Mesenchymal stem cell (in vitro differentiated cells and primary cell): ENCODE measurements at regions not wholly inside any gene's neighbourhood (a gene's known extent, or its start where the extent isn't known, plus 50 kb on each side); places are given as distances from the start of the nearest gene placed in this dataset.
"Not testable (repeated sequence)": the region's sequence is repeated elsewhere in the genome, so short reads cannot be mapped to it uniquely, and the experiment has no call there.

ENCODE experiments used
- DNase-seq: peaks from one replicate; pipeline ENCODE4 v3.0.0-alpha.2; 2013
- H2AFZ ChIP-seq: one replicate; pipeline ENCODE4 v1.6.1; 2013; ENCODE audit warnings: low read depth, mild to moderate bottlenecking, control low read depth, inconsistent platforms, low read length, moderate library complexity
- H2AK5ac ChIP-seq: 2 replicates; pipeline ENCODE4 v1.6.1; 2013; ENCODE audit warnings: low read length, moderate library complexity, mild to moderate bottlenecking, inconsistent platforms; ENCODE audit not compliant: severe bottlenecking
- H2BK120ac ChIP-seq: one replicate; pipeline ENCODE4 v1.6.1; 2013; ENCODE audit warnings: low read depth, mild to moderate bottlenecking, inconsistent platforms, low read length, moderate library complexity
- H2BK12ac ChIP-seq, 2 experiments: one replicate each; pipeline ENCODE4 v1.6.1; 2013; ENCODE audit warnings: inconsistent platforms in 2 of 2, low read length in 2 of 2, mild to moderate bottlenecking in 2 of 2, moderate library complexity in 2 of 2, control low read depth in 1 of 2
- H2BK15ac ChIP-seq: one replicate; pipeline ENCODE4 v1.6.1; 2013; ENCODE audit warnings: mild to moderate bottlenecking, low read depth, inconsistent platforms; ENCODE audit not compliant: poor library complexity, severe bottlenecking
- H2BK5ac ChIP-seq: 2 replicates; pipeline ENCODE4 v1.6.1; 2013; ENCODE audit warnings: low read depth, mild to moderate bottlenecking, low read length, control low read depth, inconsistent platforms; ENCODE audit not compliant: poor library complexity, severe bottlenecking
- H3K14ac ChIP-seq, 2 experiments: one replicate each; pipeline ENCODE4 v1.6.1; 2013; ENCODE audit warnings: inconsistent platforms in 2 of 2, low read length in 2 of 2, control low read depth in 1 of 2, mild to moderate bottlenecking in 1 of 2, moderate library complexity in 1 of 2
- H3K18ac ChIP-seq, 2 experiments: one replicate each; pipeline ENCODE4 v1.6.1; 2013; ENCODE audit warnings: inconsistent platforms in 2 of 2, low read length in 2 of 2, control low read depth in 1 of 2, low read depth in 1 of 2, mild to moderate bottlenecking in 1 of 2
- H3K23ac ChIP-seq, 2 experiments: one replicate each; pipeline ENCODE4 v1.6.1; 2013; ENCODE audit warnings: inconsistent platforms in 2 of 2, low read length in 2 of 2, mild to moderate bottlenecking in 2 of 2, moderate library complexity in 2 of 2, control low read depth in 1 of 2
- H3K27ac ChIP-seq: 2 replicates; pipeline ENCODE4 v1.5.1; 2013; ENCODE audit warnings: mild to moderate bottlenecking, moderate library complexity, low read length, control low read depth, inconsistent platforms; ENCODE audit not compliant: poor library complexity, severe bottlenecking
- H3K27me3 ChIP-seq, 2 experiments: 2 replicates each; pipeline versions ENCODE4 v1.6.1 to v1.7.0; 2013; ENCODE audit warnings: low read length in 2 of 2, mild to moderate bottlenecking in 2 of 2, moderate library complexity in 2 of 2, control low read depth in 1 of 2, inconsistent platforms in 1 of 2; ENCODE audit not compliant: control insufficient read depth in 1 of 2, insufficient read depth in 1 of 2
- H3K36me3 ChIP-seq, 2 experiments: 2 replicates each; pipeline versions ENCODE4 v1.6.1 to v1.7.0; 2013; ENCODE audit warnings: low read length in 2 of 2, control low read depth in 1 of 2, inconsistent platforms in 1 of 2, low read depth in 1 of 2, mild to moderate bottlenecking in 1 of 2; ENCODE audit not compliant: insufficient read depth in 2 of 2, control insufficient read depth in 1 of 2
- H3K4ac ChIP-seq, 2 experiments: one replicate each; pipeline ENCODE4 v1.6.1; 2013; ENCODE audit warnings: inconsistent platforms in 2 of 2, low read length in 2 of 2, mild to moderate bottlenecking in 2 of 2, moderate library complexity in 2 of 2, control low read depth in 1 of 2, low read depth in 1 of 2
- H3K4me1 ChIP-seq: 2 replicates; pipeline ENCODE4 v1.6.1; 2013; ENCODE audit warnings: low read depth, low read length, control low read depth; ENCODE audit not compliant: control insufficient read depth, insufficient read depth
- H3K4me2 ChIP-seq: 2 replicates; pipeline ENCODE4 v1.6.1; 2013; ENCODE audit warnings: low read length, mild to moderate bottlenecking, inconsistent platforms; ENCODE audit not compliant: poor library complexity, severe bottlenecking
- H3K4me3 ChIP-seq, 2 experiments: 2 replicates each; pipeline versions ENCODE4 v1.5.1 to v1.7.0; 2013; ENCODE audit warnings: low read length in 2 of 2, mild to moderate bottlenecking in 2 of 2, control low read depth in 1 of 2, low read depth in 1 of 2; ENCODE audit not compliant: insufficient read depth in 1 of 2
- H3K79me1 ChIP-seq: replicated peaks from 2 replicates; pipeline ENCODE4 v1.6.1; 2013; ENCODE audit warnings: mild to moderate bottlenecking, control low read depth, low read length, inconsistent platforms; ENCODE audit not compliant: poor library complexity, severe bottlenecking
- H3K9ac ChIP-seq: 2 replicates; pipeline ENCODE4 v1.7.0; 2013; ENCODE audit warnings: mild to moderate bottlenecking, low read length, moderate library complexity
- H3K9me3 ChIP-seq: 2 replicates; pipeline ENCODE4 v1.7.0; 2013; ENCODE audit warnings: mild to moderate bottlenecking, low read length; ENCODE audit not compliant: control insufficient read depth
- H4K8ac ChIP-seq: one replicate; pipeline ENCODE4 v1.6.1; 2013; ENCODE audit warnings: inconsistent platforms, mild to moderate bottlenecking, low read length, moderate library complexity
- H4K91ac ChIP-seq: one replicate; pipeline ENCODE4 v1.6.1; 2013; ENCODE audit warnings: mild to moderate bottlenecking, low read length, inconsistent platforms
- WGBS: methylation state at CpG from one replicate; pipeline ENCODE4 v1.1.7; 2013; ENCODE audit warnings: mixed read lengths; 5-methylcytosine and 5-hydroxymethylcytosine counted together

GRCh38 chr13:109702030-109702597, 84.3 kb downstream of the IRS2 start:
- 96% methylated on average over 8 of the region's 9 CpGs for WGBS

DNA sequence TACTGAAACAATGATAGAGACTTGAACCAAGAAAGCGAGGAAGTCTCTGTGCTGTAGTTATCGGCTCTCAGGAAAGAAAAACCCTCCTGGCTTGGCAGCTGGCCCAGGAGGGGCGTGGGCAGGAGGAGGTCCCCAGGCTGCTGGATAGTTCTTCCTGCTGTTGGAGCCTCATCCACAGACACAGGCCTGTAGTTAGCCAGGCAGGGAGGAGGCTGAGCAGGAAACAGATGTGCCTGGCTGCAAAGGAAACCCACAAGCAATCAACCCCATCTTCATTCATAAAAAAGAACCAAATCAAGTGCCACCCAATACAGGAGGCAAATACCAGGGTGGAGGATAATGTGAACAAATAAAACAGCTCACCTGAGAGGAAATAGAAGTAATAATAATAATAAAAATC, 86.2 kb downstream of the IRS2 start:
- Histone ChIP-seq H3K9me3 (no peaks in the 10 kb centered on the region), H3K27me3 (no peaks in the 10 kb centered on the region), H3K79me1 (no peaks in the 10 kb centered on the region), H2BK120ac (no peak overlapping the region), H3K4me3 (no peak overlapping the region), H3K23ac (no peak overlapping the region), H3K27ac (no peak overlapping the region), H3K14ac (no peak overlapping the region), H2BK12ac (no peak overlapping the region), H2BK5ac (no peak overlapping the region), H4K91ac (no peak overlapping the region), H3K4me2 (no peak overlapping the region), H2BK15ac (no peak overlapping the region), H4K8ac (no peak overlapping the region), H3K4me1 (peaks cover 3% of the 10 kb centered on the region), H2AK5ac (no peak overlapping the region), H3K36me3 (no peaks in the 10 kb centered on the region), H3K9ac (no peak overlapping the region), H3K18ac (no peak overlapping the region), H3K4ac (no peak overlapping the region), H2AFZ (no peak overlapping the region)
- peak; percentile 80 for DNase-seq
- 5% methylated on average over 3 of the region's 3 CpGs for WGBS

More at GRCh38 chr13:109702030-109702597, 84.3 kb downstream of the IRS2 start:
- not testable (repeated sequence) for H3K9me3 ChIP-seq, H2BK5ac ChIP-seq, H4K91ac ChIP-seq, DNase-seq, H2BK12ac ChIP-seq, H2AFZ ChIP-seq, H3K36me3 ChIP-seq, H3K14ac ChIP-seq, H3K79me1 ChIP-seq, H3K23ac ChIP-seq, H2AK5ac ChIP-seq, H4K8ac ChIP-seq, H3K4me3 ChIP-seq, H3K4ac ChIP-seq, H3K18ac ChIP-seq, H3K4me1 ChIP-seq, H3K9ac ChIP-seq, H3K4me2 ChIP-seq, H3K27me3 ChIP-seq, H3K27ac ChIP-seq, H2BK120ac ChIP-seq, H2BK15ac ChIP-seq

- Histone ChIP-seq H3K4me1 (peaks cover 3% of the 10 kb centered on the region), H4K8ac (peak overlapping the region; percentile 88), H3K9me3 (no peaks in the 10 kb centered on the region), H2BK120ac (no peak overlapping the region), H2BK12ac (peak overlapping the region; percentile 15 to 78), H2AFZ (no peak overlapping the region), H3K4ac (peak overlapping the region; percentile 63 to 64), H3K18ac (peak overlapping the region; percentile 64 to 72), H3K23ac (no peak overlapping the region), H3K27me3 (no peaks in the 10 kb centered on the region), H2BK15ac (peak overlapping the region; percentile 84), H3K14ac (no peak overlapping the region), H3K4me3 (no peak overlapping the region), H3K4me2 (no peak overlapping the region), H2BK5ac (no peak overlapping the region), H3K79me1 (no peaks in the 10 kb centered on the region), H2AK5ac (peak overlapping the region; percentile 65), H3K9ac (no peak overlapping the region), H4K91ac (no peak overlapping the region), H3K27ac (no peak overlapping the region), H3K36me3 (no peaks in the 10 kb centered on the region)
- DNase-seq, result peak; percentile 15
- 90% methylated on average over 13 of the region's 13 CpGs for WGBS
Measured at GRCh38 chr13:109699628-109700071, 86.7 kb downstream of the IRS2 start.

- H3K4ac ChIP-seq, result no peak overlapping the region
- no peak overlapping the region for H2BK120ac ChIP-seq
- no peak overlapping the region for H4K8ac ChIP-seq
- peak; percentile 78 for DNase-seq
- H3K18ac ChIP-seq, result no peak overlapping the region
- no peak overlapping the region for H2BK5ac ChIP-seq
- H3K79me1 ChIP-seq, result no peaks in the 10 kb centered on the region
- no peak overlapping the region for H3K23ac ChIP-seq
- no peak overlapping the region for H4K91ac ChIP-seq
- H3K14ac ChIP-seq, result no peak overlapping the region
- no peak overlapping the region for H2BK12ac ChIP-seq
- no peak overlapping the region for H2AK5ac ChIP-seq
- H3K4me1 ChIP-seq, result peaks cover 3% of the 10 kb centered on the region
- no peaks in the 10 kb centered on the region for H3K36me3 ChIP-seq
- H3K27ac ChIP-seq, result no peak overlapping the region
- H3K9ac ChIP-seq, result no peak overlapping the region
- no peak overlapping the region for H2BK15ac ChIP-seq
- H3K4me2 ChIP-seq, result no peak overlapping the region
- H3K27me3 ChIP-seq, result no peaks in the 10 kb centered on the region
- H2AFZ ChIP-seq, result no peak overlapping the region
- WGBS, result no CpG with 5 or more reads among the region's 1 CpG
- H3K4me3 ChIP-seq, result no peak overlapping the region
- H3K9me3 ChIP-seq, result no peaks in the 10 kb centered on the region
Measured at GRCh38 chr13:109698779-109699178, 87.6 kb downstream of the IRS2 start.
